ENCODE measurements at regions not wholly inside any gene's neighbourhood (a gene's known extent, or its start where the extent isn't known, plus 50 kb on each side); places are given as distances from the start of the nearest gene placed in this dataset.
"Not testable (repeated sequence)": the region's sequence is repeated elsewhere in the genome, so short reads cannot be mapped to it uniquely, and the experiment has no call there.

DNA sequence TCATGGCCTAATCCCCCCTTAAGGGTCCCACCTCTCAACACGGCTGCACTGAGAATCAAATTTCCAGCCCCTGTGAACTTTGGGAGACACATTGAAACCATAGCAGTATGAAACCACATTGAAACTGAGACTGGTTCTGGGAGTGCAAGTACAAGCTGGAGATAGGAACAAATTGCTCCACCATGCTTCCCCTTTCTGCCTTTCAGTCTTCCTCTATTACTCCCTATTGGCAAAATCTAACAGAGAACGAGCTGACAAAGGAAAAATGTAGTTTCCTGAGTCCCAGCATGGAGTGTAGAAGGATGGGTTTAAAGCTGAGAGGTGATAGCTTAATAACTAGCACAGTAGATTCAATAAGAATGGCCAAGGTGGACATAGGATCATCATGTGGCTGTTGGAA, 161.7 kb upstream of the RPL34 start:
- no peak for DNase-seq (ENCODE audit: low spot score)

- no peak for DNase-seq (ENCODE audit: low spot score)
These were observed 166.1 kb upstream of the RPL34 start for GRCh38 chr4:108454227-108454626.

GRCh38 chr4:108453366-108453765, 167.0 kb upstream of the RPL34 start:
- no peak for DNase-seq (ENCODE audit: low spot score)

GRCh38 chr4:108450236-108450898, 170.0 kb upstream of the RPL34 start:
- DNase-seq (ENCODE audit: low spot score), result no peak

DNA sequence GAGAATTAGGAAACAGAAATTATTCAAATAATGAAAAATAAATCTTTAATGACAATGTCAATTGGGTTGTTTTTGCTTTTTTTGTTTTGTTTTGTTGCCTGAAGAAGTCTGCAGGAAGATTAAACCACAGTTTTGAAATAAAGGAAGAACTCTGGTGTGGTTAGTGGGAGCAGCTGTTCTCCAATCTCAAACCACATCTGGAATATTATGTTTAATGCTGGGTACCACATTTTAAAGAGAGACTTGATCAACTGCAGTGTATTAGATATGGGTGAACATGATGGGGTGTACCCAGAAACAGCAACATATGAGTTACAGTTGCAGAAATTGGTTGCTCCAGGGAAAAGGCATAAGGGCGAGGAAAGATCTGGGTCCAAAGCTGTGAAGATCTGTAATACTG, 171.2 kb upstream of the RPL34 start:
- no peak for DNase-seq (ENCODE audit: low spot score)

- DNase-seq (ENCODE audit: low spot score), result no peak
These were observed 173.8 kb upstream of the RPL34 start for GRCh38 chr4:108446556-108446955.

DNA sequence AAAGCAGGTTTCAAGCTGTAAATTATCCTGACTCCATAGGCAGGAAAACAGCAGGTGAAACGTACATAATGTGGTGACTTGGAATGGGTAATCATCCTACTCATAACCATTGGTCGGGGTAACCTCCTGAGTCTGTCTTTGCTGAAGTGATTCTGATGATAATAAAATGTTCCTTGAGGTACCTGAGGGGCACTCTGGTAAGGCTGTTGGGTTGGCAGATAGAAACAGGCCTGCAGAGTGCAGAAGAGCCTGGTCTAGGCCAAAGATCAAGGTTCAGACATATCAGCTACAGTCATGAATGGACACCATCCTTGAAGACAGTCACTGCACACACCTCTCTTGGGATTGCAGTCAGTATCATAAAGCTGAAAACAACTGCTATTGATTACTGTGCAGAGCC, 174.7 kb upstream of the RPL34 start:
- DNase-seq (ENCODE audit: low spot score), result no peak

DNA sequence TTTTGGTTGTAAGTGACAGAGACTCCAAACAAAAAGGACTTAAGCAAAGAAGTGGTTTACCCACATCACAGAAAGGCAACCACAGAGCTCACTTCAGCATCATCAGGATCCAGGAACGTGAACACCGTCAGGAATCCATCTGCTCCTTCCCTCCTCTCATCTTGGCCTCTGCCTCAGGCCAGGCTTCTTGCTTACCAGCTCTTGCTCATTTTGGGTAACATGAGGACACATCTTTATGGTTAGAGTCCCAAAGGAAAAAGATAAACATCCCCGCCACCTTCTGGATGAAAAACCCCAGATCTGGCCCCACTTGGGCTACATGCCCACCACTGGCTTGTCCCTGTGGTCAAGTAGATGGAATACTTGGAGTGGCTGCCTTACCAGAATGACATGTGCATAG, 176.8 kb upstream of the RPL34 start:
- DNase-seq (ENCODE audit: low spot score), result no peak

GRCh38 chr4:108433832-108434231, 186.5 kb upstream of the RPL34 start:
- DNase-seq (ENCODE audit: low spot score), result no peak

GRCh38 chr4:108433394-108433793, 187.0 kb upstream of the RPL34 start:
- not testable (repeated sequence) for DNase-seq (ENCODE audit: low spot score)

GRCh38 chr4:108432418-108432817, 188.0 kb upstream of the RPL34 start:
- DNase-seq (ENCODE audit: low spot score), result no peak

GRCh38 chr4:108431986-108432385, 188.4 kb upstream of the RPL34 start:
- DNase-seq (ENCODE audit: low spot score), result no peak

- DNase-seq (ENCODE audit: low spot score), result no peak
These were observed 189.5 kb upstream of the RPL34 start for GRCh38 chr4:108430921-108431320.

GRCh38 chr4:108429662-108430061, 190.7 kb upstream of the RPL34 start:
- DNase-seq (ENCODE audit: low spot score), result no peak

DNA sequence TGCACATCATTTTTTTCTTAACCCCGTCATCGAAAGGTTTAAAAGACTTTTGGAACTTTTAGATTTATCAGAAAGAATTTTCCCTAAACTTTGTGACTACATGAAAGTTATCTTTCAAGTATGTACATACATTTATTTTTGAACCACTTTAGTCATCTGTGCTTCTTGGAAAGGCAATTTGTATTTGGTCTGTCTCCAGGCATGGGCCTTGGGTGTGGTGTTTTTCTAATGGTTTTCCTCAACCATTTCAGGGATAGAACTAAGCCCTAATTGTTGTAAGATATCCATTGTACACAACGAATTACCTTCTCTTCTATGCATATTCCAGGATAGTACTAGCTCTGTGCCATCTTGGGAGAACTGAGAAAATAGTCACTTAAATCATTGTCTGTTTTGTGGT, 191.5 kb upstream of the RPL34 start:
- no peak for DNase-seq (ENCODE audit: low spot score)

GRCh38 chr4:108427946-108428485, 192.4 kb upstream of the RPL34 start:
- no peak for DNase-seq (ENCODE audit: low spot score)

GRCh38 chr4:108426493-108426892, 193.9 kb upstream of the RPL34 start:
- DNase-seq (ENCODE audit: low spot score), result no peak

DNA sequence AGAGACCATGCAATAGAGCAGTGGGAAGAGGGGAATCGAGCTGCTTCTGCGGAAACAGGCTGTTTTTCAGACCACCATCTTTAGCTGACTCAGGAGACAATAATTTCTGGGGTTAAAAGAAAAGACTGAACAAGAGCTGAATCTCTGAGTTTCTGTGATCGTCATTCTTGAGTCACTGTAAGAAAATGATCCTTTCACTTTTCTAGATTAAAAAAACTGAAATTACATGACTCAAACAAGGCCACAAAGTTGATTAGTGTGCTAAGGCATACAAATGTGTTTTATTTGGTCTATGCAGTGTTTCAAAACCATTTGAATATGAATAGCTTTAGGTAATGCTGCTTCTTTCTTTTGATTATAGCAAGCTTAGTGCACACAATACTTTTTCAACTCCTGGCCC, 194.4 kb upstream of the RPL34 start:
- DNase-seq (ENCODE audit: low spot score), result no peak

DNA sequence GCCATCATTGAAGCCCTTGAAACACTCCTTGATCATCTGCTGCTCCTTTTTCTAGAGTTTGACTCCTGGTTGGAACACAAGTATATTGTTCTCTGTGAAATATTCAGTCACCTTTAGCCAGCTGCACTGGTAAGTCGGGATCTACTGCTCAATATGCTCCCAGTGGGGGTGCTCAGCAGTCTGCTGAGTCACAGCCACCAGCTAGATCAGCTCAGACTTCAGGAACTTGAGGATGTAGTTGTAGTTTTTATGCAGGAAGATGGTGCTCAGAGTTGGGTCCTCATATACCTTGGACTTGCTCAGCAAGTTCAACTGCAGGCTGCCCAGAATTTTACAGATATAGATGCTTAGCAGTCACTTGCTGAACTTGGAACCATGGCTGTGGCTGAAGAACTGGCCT, 202.5 kb upstream of the RPL34 start:
- no peak for DNase-seq (ENCODE audit: low spot score)

DNA sequence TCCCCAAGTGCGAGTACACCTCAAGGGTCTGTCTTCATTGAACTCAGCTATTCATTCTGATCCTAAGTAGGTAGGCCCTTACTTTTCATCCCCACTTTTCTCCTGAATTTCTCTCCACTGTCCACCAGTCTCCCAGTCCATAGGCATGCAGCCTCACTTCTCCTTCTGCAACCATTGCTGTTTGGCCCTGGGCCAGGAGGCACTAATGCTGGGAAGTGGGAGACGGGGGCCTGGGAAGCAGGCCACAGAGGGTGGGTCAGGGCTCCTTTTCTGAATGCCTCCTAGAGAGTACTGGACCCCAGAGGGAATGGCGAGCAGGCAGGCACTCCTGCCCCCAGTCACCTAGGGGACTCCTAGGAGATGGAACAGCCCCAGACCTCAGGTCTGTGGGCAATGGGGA, 203.5 kb upstream of the RPL34 start:
- no peak for DNase-seq (ENCODE audit: low spot score)

- DNase-seq (ENCODE audit: low spot score), result no peak
These were observed 205.0 kb upstream of the RPL34 start for GRCh38 chr4:108415389-108415788.

DNA sequence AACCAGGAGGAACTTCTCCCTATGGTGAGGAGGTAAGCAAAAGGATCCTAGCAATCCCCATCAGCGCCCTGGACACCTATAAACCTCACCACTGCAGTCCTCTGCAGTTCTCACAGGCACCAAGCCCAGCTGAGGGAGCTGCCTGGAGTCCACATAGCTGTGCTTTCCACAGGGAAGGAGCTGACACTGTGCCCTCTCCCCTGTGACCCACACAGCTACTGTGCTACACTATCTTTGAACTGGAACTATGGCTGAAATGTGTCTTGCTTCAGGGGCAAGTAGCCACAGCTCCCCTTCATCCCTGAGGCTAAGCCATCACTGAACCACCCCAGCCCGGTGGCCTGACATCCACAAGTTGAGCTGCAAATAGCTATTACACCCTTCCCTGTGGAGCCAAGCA, 208.5 kb upstream of the RPL34 start:
- DNase-seq (ENCODE audit: low spot score), result no peak

GRCh38 chr4:108409691-108410090, 210.7 kb upstream of the RPL34 start:
- not testable (repeated sequence) for DNase-seq (ENCODE audit: low spot score)

GRCh38 chr4:108405586-108405985, 214.8 kb upstream of the RPL34 start:
- no peak for DNase-seq (ENCODE audit: low spot score)

All from globus pallidus (tissue), 1 donor.